NCI-H1092 treated with DMSO at 0.1 percent for 48 hours (cell line): ENCODE measurements at regions not wholly inside any gene's neighbourhood (a gene's known extent, or its start where the extent isn't known, plus 50 kb on each side); places are given as distances from the start of the nearest gene placed in this dataset.

Experiments used
- DNase-seq: peaks from one replicate; lab custom pipeline; 2025; lab: John Stamatoyannopoulos, UW

- DNase-seq = peak; percentile 64
These were observed 52.0 kb upstream of the RPL11 start for GRCh38 chr1:23639460-23640095.

DNA sequence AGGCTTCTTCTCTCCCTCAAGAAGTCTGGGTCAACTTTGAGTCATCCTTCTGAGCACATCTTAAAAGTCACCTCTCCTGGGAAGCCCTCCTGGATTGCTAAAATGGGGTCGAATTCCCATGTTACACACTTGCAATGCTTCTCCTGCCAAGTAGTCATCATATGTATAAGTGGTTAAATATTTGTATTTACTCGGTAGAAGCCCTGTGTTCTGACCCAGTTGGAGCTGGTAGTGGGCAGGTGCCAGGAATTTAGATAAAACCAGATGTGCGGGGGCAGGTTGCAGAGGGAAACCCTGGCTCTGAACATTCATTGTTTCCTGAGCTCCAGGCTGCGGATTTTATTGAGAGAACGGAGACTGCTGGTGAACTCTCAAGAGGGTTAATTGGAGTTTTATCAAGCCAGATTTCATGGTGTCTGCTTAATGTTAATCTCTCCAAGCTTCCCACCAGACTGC is 52.8 kb upstream of the RPL11 start:
- peak; percentile 82 for DNase-seq

DNA sequence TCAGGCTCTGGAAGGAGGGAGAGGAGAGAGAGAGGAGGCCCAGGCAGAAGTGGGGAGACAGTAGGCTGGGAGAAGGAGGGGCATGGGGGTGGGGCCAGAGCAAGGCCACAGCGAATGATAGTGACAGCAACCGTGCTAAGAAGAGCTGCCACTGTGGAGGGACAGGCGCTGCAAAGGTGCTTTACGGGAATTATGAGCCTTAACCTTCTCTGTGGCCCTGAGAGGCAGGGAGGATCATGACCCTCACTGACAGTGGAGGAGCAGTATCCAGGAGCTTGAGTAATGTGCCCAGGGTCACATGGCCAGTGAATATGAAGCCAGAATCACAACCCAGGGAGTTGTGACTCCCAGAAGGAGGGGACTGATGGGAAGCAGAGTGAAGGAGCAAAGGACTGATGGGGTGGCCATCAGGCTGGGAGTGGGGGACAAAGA is 53.4 kb upstream of the RPL11 start:
- no peak for DNase-seq

DNA sequence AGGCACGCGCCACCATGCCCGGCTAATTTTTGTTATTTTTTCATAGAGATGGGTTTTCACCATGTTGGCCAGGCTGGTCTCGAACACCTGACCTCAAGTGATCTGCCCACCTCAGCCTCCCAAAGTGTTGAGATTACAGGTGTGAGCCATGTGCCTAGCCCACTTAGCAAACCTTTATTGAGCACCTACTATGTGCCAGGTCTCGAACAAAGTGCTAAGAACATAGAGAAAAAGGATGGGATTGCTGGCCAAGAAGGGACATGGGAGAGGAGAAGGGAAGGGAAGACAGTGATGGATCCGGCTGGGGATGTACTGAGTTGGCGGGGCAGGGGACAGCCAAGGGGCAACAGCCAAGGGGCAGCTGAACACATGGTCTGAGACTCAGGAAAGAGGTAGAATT is 55.6 kb upstream of the RPL11 start:
- DNase-seq = no peak

DNA sequence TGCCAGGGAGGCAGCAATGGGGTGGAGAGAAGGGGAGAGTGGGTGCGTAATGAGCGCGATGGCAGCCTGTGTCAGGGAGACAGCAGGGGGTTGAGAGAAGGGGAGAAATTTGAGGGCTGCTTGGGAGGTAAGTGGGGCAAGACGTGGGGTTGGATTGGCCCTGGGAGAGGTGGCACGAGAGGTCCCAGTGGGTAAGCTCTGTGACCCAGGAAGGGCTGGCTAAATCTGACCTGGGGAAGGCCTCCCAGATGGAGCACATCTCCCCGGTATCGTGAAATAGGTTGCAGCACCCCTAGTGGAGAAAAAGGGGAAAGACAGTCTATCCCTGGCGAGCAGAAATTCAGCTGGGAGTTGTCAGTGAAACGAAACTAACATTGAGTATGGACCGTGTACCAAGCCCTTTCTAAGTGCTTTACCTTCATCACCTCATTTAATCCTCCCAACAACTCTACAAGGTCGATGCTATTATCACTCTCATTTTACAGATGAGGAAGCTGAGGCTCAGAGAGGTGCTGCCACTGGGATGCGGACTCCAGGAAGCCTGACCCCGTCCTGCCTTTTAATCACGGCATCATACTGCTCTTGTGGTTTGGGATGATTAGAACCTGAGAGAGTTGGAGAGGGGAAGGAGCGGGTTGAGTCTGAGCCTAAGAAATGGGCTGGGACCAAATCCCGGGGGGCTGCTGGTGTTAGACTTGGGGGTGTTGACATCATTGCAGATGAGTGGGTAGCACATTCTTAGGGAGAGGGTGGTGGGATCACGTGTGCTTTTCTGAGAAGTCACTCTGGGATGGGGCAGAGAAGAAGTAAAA is 56.6 kb upstream of the RPL11 start:
- DNase-seq = peak; percentile 63

GRCh38 chr1:23634518-23634839 is 57.1 kb upstream of the RPL11 start:
- no peak for DNase-seq

GRCh38 chr1:23632479-23633160 is 59.0 kb upstream of the RPL11 start:
- DNase-seq = no peak

- no peak for DNase-seq
These were observed 61.8 kb upstream of the RPL11 start for GRCh38 chr1:23629708-23630290.

DNA sequence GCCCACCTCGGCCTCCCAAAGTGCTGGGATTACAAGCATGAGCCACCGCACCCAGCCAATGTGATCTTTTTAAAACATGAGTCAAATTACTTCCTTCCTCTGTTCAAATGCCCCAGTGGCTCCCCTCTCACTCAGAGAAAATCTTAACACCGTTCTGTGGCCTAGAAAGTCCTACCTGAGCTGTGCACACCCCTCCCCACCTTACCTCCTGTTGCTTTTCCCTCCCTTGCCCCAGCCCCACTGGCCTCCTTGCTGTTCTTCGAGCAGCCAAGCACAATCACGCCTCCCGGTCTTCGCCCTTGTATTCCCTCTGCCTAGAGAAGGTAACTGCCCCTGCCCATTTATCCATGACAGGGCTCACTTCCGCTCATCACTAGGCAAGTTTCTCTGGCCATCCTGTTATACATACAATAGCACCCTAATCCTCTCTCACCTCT is 62.6 kb upstream of the RPL11 start:
- DNase-seq = no peak

- DNase-seq = no peak
These were observed 64.4 kb upstream of the RPL11 start for GRCh38 chr1:23627069-23627735.

GRCh38 chr1:23625929-23626535 is 65.6 kb upstream of the RPL11 start:
- no peak for DNase-seq

DNA sequence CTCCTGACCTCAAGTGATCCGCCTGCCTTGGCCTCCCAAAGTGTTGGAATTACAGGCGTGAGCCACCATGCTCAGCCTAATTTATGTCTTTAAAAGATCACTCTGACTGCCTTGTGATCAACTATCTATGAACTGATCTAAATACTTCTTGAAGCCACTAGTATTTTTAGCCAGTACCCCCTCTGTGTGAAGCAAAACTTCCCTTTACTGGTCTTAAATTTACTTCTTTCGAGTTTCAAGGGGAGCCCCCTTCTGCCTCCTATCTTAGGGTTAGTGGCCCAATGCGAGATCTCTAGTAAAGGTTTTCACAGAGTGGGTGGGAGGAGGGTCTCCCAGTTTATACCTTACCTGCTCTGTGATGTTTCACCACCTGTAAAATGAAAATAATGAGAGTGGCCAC is 66.1 kb upstream of the RPL11 start:
- no peak for DNase-seq

GRCh38 chr1:23624440-23624839 is 65.1 kb upstream of the ID3 start:
- no peak for DNase-seq

DNA sequence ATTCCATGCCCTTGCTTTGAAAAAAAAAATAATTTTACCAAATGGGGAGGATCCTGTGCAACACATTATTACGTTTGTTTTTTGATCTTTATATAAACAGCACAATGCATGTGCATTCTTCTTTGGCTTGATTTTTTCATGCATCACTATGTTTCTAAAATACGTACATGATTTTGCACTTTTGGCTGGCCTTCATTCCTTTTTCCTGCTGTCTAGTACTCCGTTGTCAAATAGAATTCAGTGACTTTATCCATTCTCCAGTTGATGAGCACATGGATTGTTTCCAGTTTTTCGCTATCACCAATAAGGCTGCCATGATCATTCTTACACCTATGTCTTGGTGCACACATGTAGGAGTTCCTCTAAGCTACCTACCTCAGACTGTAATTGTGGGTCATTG is 63.0 kb upstream of the ID3 start:
- DNase-seq = no peak

DNA sequence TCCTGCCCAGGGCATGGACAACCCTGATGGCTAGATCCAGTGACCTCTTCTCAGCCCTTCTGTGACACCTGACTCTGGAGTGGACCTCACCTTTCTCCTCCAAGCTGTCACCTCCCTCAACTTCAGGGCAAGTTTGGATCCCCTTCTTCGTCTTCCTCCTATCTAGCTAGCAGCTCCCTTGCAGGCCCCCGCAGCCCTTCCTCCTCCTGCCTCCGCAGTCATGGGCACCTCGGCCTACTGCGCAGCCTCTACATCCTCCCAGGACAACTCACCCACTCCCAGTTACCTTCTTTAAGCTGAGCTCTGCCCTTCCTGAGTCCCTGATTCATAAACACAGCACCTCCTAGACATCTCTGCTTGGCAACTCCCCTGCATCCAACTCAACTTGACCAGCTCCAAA is 61.3 kb upstream of the ID3 start:
- no peak for DNase-seq

DNA sequence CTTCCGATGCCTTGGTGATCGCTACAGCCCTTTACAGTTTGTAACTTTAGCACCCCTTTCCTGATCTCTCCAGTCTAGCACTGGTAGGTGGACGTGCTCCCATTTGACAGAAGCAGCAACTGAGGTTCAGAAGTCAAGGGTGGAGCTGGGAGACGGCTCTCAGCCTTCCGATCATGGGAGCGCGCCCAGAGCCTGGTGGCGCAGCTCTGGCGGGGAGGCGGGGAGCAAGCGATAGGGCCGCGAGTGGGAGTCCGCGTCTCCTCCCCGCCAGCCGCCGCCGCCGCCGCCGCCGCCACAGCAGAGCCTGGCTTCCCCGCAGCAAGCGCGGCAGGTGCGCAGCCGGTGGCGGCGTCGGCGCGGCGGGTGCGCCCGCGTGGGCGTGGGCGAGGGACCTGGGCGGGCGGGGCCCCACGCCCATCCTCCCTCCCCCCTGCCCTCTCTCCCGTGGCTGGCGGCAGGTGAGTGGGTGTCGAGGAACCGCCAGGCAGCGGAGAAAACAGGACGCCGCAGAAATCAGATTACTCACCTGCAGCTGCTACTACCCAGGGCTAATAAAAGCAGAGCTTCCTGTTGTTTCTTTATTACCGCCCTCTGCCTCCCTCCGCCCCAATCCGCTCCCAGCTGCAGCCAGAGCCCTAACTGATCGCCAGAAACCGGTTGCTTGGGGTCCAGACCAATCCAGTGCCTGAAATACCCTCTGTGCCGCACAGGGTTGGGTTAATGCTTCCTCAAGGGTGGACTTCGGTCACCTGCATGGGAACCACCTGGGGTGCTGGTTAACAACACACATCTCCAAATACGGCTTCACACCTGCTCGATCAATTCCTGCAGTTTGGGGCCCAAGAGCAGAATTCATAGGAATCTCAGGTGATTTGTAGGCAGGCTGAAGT is 60.2 kb upstream of the ID3 start:
- DNase-seq = peak; percentile 74

DNA sequence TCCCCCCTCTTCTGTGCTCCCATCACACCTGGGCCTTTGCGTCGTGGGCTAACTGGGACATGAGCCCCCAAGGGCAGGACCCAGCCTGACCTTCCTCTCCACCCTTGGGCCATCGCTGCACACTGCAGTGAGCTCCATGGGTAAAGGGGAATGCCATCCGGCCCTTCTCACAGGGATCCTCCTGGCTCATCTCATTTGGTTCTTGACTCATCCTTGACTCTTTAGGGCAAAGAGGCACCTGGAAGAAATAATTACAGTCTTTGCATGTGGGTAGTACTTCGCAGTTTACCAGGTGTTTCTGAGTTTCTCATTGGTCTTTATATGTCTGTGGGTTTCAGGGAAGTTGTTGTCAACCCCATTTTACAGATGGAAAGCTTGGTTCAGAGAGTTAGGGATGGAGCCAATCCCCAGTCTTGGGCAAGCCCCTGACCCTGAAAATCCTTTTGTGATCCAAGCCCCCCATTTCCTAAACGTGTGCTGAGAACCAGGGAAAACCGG is 59.3 kb upstream of the ID3 start:
- no peak for DNase-seq

GRCh38 chr1:23617084-23617521 is 57.8 kb upstream of the ID3 start:
- DNase-seq = no peak

- no peak for DNase-seq
These were observed 57.1 kb upstream of the ID3 start for GRCh38 chr1:23616292-23616824.

DNA sequence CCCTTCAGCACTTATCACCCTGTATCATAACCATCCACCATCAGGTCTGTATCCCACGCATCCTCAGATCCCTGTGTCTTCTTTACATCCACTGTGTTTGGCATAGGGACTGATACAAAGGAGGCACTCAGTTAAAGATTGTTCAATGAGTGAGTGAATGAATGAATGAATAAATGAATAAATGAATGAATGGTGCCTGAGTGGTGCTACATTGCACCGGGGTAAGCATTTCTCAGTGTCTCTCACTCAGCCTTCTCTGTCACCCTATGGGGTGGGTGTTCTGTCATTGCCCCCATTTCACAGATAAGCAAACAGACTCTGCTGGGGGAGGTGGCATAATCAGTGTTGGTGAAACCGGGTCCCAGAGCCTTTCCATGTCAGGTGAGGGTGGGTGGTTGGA is 56.6 kb upstream of the ID3 start:
- no peak for DNase-seq
